ENCODE measurements at regions not wholly inside any gene's neighbourhood (a gene's known extent, or its start where the extent isn't known, plus 50 kb on each side); places are given as distances from the start of the nearest gene placed in this dataset.

DNA sequence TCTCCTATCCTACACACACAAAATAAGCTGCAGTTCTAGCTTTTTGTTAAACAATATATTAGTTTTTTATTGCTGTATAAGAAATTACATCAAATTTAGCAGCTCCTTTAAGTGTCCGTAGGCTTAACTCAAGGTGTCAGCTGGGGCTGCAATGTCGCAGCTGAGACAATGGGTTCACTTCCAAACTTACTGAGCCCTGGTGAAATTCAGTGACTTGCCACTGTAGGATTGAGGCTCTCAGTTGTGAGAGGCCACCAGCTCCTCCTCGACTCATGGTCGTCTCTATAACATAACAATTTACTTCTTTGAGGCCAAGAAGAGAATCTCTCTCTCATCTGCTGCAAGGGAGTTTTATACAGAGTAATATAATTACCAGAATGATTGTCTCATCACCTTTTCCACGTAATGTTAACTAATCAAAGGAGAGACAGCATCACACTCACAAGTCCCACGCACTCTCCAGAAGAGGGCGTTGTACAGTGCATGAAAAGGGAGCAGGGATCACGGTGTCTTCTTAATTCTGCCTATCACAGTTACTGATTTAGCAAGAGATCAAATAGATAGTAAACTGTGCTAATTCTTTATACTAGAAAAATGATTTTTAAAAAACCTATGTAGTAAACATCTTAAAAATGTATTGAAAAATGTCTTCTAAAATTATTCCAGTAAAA is 735.6 kb upstream of the GBE1 start:
- no peak for TF ChIP-seq ZC3H10 (CRISPR knock-in tag; IDR thresholded peaks at IDR 0.05)
- TF ChIP-seq, protein P1, sequence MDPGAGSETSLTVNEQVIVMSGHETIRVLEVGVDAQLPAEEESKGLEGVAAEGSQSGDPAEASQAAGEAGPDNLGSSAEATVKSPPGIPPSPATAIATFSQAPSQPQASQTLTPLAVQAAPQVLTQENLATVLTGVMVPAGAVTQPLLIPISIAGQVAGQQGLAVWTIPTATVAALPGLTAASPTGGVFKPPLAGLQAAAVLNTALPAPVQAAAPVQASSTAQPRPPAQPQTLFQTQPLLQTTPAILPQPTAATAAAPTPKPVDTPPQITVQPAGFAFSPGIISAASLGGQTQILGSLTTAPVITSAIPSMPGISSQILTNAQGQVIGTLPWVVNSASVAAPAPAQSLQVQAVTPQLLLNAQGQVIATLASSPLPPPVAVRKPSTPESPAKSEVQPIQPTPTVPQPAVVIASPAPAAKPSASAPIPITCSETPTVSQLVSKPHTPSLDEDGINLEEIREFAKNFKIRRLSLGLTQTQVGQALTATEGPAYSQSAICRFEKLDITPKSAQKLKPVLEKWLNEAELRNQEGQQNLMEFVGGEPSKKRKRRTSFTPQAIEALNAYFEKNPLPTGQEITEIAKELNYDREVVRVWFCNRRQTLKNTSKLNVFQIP (CRISPR knock-in tag; IDR thresholded peaks at IDR 0.05; ENCODE audit: borderline replicate concordance, low read depth) = no peak
